Smooth muscle cell (in vitro differentiated cells): ENCODE measurements at regions not wholly inside any gene's neighbourhood (a gene's known extent, or its start where the extent isn't known, plus 50 kb on each side); places are given as distances from the start of the nearest gene placed in this dataset.

Experiments
- DNase-seq: peaks from one replicate; lab custom pipeline; 2025; ENCODE audit not compliant: unreplicated experiment; lab: John Stamatoyannopoulos, UW
- H2AFZ ChIP-seq: fragments of 200-600 bp; sonication (generic); 2 replicates; pipeline ENCODE4 v1.6.0; 2016; ENCODE audit warnings: antibody characterized with exemption, low read depth, mild to moderate bottlenecking
- H3F3A ChIP-seq: fragments of 200-600 bp; sonication (generic); 2 replicates; pipeline ENCODE4 v1.6.0; 2017; ENCODE audit warnings: antibody characterized with exemption, low read depth
- H3K27ac ChIP-seq: fragments of 200-600 bp; sonication (generic); 2 replicates; pipeline ENCODE4 v1.5.1; 2016; ENCODE audit warnings: low read depth, mild to moderate bottlenecking
- H3K27me3 ChIP-seq: fragments of 200-600 bp; sonication (generic); 2 replicates; pipeline ENCODE4 v1.6.1; 2016; ENCODE audit warnings: low read depth, mild to moderate bottlenecking
- H3K36me3 ChIP-seq: fragments of 200-600 bp; sonication (generic); 2 replicates; pipeline ENCODE4 v1.5.1; 2016; ENCODE audit warnings: low read depth
- H3K4me1 ChIP-seq: fragments of 200-600 bp; sonication (generic); 2 replicates; pipeline ENCODE4 v1.5.1; 2016; ENCODE audit warnings: low read depth
- H3K4me2 ChIP-seq: fragments of 200-600 bp; sonication (generic); 2 replicates; pipeline ENCODE4 v1.6.0; 2016; ENCODE audit warnings: mild to moderate bottlenecking
- H3K4me3 ChIP-seq: fragments of 200-600 bp; sonication (generic); 2 replicates; pipeline ENCODE4 v1.5.1; 2016; ENCODE audit warnings: mild to moderate bottlenecking
- H3K79me2 ChIP-seq: fragments of 200-600 bp; sonication (generic); 2 replicates; pipeline ENCODE4 v1.6.0; 2016; ENCODE audit warnings: low read depth, mild to moderate bottlenecking
- H3K9ac ChIP-seq: fragments of 200-600 bp; sonication (generic); 2 replicates; pipeline ENCODE4 v1.6.0; 2016; ENCODE audit warnings: low read depth
- H3K9me3 ChIP-seq: fragments of 200-600 bp; sonication (generic); replicated peaks from 2 replicates; pipeline ENCODE4 v1.5.1; 2016; ENCODE audit warnings: low read depth
- H4K20me1 ChIP-seq: fragments of 200-600 bp; sonication (generic); 2 replicates; pipeline ENCODE4 v1.6.0; 2016; ENCODE audit warnings: low read depth
- CTCF ChIP-seq: fragments of 200-600 bp; sonication (generic); IDR thresholded peaks from 2 replicates; pipeline ENCODE4 v1.5.1; 2017; ENCODE audit warnings: borderline replicate concordance, mild to moderate bottlenecking, antibody characterized with exemption; ENCODE audit not compliant: insufficient read depth, poor library complexity, severe bottlenecking
- WGBS: methylation state at CpG from one replicate; pipeline ENCODE4 v1.1.7; 2016; ENCODE audit warnings: low lambda C conversion rate; 5-methylcytosine and 5-hydroxymethylcytosine counted together

GRCh38 chr2:138396843-138397242, 104.7 kb upstream of the SPOPL start:
- no peaks in the 10 kb centered on the region for H3K9me3 ChIP-seq
- H3K9ac ChIP-seq: no peak overlapping the region
- H3K4me1 ChIP-seq: no peaks in the 10 kb centered on the region
- no peaks in the 10 kb centered on the region for H4K20me1 ChIP-seq
- no peaks in the 10 kb centered on the region for H3K36me3 ChIP-seq
- no peak overlapping the region for H3K4me2 ChIP-seq
- DNase-seq: no peak
- H3K27me3 ChIP-seq: no peaks in the 10 kb centered on the region
- TF ChIP-seq CTCF: no peak
- H3K4me3 ChIP-seq: no peak overlapping the region
- H3K79me2 ChIP-seq: no peaks in the 10 kb centered on the region
- no peak overlapping the region for H2AFZ ChIP-seq
- no peaks in the 10 kb centered on the region for H3F3A ChIP-seq
- H3K27ac ChIP-seq: no peak overlapping the region
- 98% methylated on average over 3 of the region's 3 CpGs for WGBS

- Histone ChIP-seq H3K9me3 (no peaks in the 10 kb centered on the region), H2AFZ (no peak overlapping the region), H3K4me2 (no peak overlapping the region), H3F3A (no peaks in the 10 kb centered on the region), H4K20me1 (no peaks in the 10 kb centered on the region), H3K79me2 (no peaks in the 10 kb centered on the region), H3K27me3 (no peaks in the 10 kb centered on the region), H3K36me3 (no peaks in the 10 kb centered on the region), H3K27ac (no peak overlapping the region), H3K9ac (no peak overlapping the region), H3K4me3 (no peak overlapping the region), H3K4me1 (no peaks in the 10 kb centered on the region)
- TF ChIP-seq CTCF: no peak
- WGBS: 88% methylated on average over 5 of the region's 5 CpGs
- DNase-seq: no peak
Observed at GRCh38 chr2:138403431-138403927, 98.1 kb upstream of the SPOPL start.

- H3K4me2 ChIP-seq: no peak overlapping the region
- no peaks in the 10 kb centered on the region for H3K27me3 ChIP-seq
- H4K20me1 ChIP-seq: no peaks in the 10 kb centered on the region
- no peak for DNase-seq
- H3K27ac ChIP-seq: no peak overlapping the region
- WGBS: 89% methylated on average over 1 of the region's 1 CpG
- H2AFZ ChIP-seq: no peak overlapping the region
- no peaks in the 10 kb centered on the region for H3F3A ChIP-seq
- no peak for TF ChIP-seq CTCF
- no peaks in the 10 kb centered on the region for H3K4me1 ChIP-seq
- no peaks in the 10 kb centered on the region for H3K79me2 ChIP-seq
- peaks cover 5% of the 10 kb centered on the region for H3K9me3 ChIP-seq
- H3K4me3 ChIP-seq: no peak overlapping the region
- H3K9ac ChIP-seq: no peak overlapping the region
- H3K36me3 ChIP-seq: no peaks in the 10 kb centered on the region
Observed at GRCh38 chr2:138414014-138414413, 87.6 kb upstream of the SPOPL start.

- TF ChIP-seq CTCF: no peak
- Histone ChIP-seq H3K27ac (no peak overlapping the region), H3K4me3 (no peak overlapping the region), H2AFZ (no peak overlapping the region), H3K4me1 (no peaks in the 10 kb centered on the region), H3K27me3 (no peaks in the 10 kb centered on the region), H3K9ac (no peak overlapping the region), H4K20me1 (no peaks in the 10 kb centered on the region), H3K9me3 (no peaks in the 10 kb centered on the region), H3F3A (no peaks in the 10 kb centered on the region), H3K79me2 (no peaks in the 10 kb centered on the region), H3K4me2 (no peak overlapping the region), H3K36me3 (no peaks in the 10 kb centered on the region)
- DNase-seq: no peak
- 64% methylated on average over 5 of the region's 5 CpGs for WGBS
Observed at GRCh38 chr2:138415985-138416384, 85.6 kb upstream of the SPOPL start.
